PFSK-1 (cell line): ENCODE measurements at regions not wholly inside any gene's neighbourhood (a gene's known extent, or its start where the extent isn't known, plus 50 kb on each side); places are given as distances from the start of the nearest gene placed in this dataset.

Source experiments
- FOXP2 ChIP-seq: optimal IDR thresholded peaks from 2 replicates; pipeline ENCODE3; 2011; ENCODE audit warnings: borderline replicate concordance, control low read depth, inconsistent platforms; ENCODE audit not compliant: insufficient read depth; ENCODE audit errors: extremely low read length, extremely low read depth
- POLR2AphosphoS5 ChIP-seq: IDR thresholded peaks from 2 replicates; pipeline ENCODE4 v1.6.1; 2012; ENCODE audit warnings: low read depth, mild to moderate bottlenecking, control low read depth, low read length, moderate library complexity
- REST ChIP-seq, 2 experiments: IDR thresholded peaks; 2 replicates each; pipeline versions ENCODE4 v1.6.1 to v1.8.0; 2011 to 2012; ENCODE audit warnings: low read depth in 2 of 2, low read length in 2 of 2, control low read depth in 1 of 2, inconsistent platforms in 1 of 2, mild to moderate bottlenecking in 1 of 2, moderate library complexity in 1 of 2; ENCODE audit not compliant: insufficient read depth in 1 of 2
- SIN3A ChIP-seq: IDR thresholded peaks from 2 replicates; pipeline ENCODE4 v1.6.1; 2012; ENCODE audit warnings: mild to moderate bottlenecking, low read length, moderate library complexity, borderline replicate concordance; ENCODE audit not compliant: insufficient read depth
- TAF1 ChIP-seq: IDR thresholded peaks from 2 replicates; pipeline ENCODE4 v1.6.1; 2012; ENCODE audit warnings: low read length, control low read depth, borderline replicate concordance; ENCODE audit not compliant: insufficient read depth

GRCh38 chr12:92012691-92013090 is 133.0 kb downstream of the BTG1 start:
- TF ChIP-seq POLR2AphosphoS5: no peak
- TF ChIP-seq REST (IDR thresholded peaks at IDR 0.05; ENCODE audit: insufficient read depth in 1 of 2, low read depth in 2 of 2, low read length in 2 of 2): no peak
- no peak for TF ChIP-seq SIN3A
- no peak for TF ChIP-seq TAF1
- no peak for TF ChIP-seq FOXP2
